B cell (primary cell): ENCODE measurements at regions not wholly inside any gene's neighbourhood (a gene's known extent, or its start where the extent isn't known, plus 50 kb on each side); places are given as distances from the start of the nearest gene placed in this dataset.

Experiments
- EZH2 ChIP-seq: IDR thresholded peaks from 2 replicates; pipeline ENCODE4 v1.6.1; 2012; ENCODE audit warnings: borderline replicate concordance, low read depth, mild to moderate bottlenecking, moderate library complexity, low read length; ENCODE audit not compliant: insufficient read depth, poor library complexity, severe bottlenecking
- TF ChIP-seq, protein P1 (sequence below): fragments of 200-600 bp; IDR thresholded peaks from one replicate; pipeline ENCODE4 v1.8.0; 2022; ENCODE audit warnings: antibody characterized with exemption, mild to moderate bottlenecking

DNA sequence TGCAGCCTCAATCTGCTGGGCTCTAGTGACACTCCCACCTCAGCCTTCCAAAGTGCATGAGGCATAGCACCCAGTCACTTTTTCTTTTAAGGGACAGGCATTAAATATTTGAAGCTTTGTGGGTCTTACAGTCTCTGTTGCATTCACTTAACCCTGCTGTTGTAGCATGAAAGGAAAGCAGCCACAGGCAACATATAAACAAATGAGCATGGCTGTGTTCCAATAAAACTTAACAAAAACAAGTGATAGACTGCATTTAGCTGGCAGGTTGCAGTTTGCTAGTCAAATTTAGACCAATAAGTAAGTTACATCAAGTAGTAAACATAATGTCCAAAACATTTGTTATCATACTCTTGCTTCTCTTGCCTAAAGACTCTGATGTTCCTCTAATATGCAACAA is 297.3 kb upstream of the MMADHC start:
- TF ChIP-seq, protein P1, sequence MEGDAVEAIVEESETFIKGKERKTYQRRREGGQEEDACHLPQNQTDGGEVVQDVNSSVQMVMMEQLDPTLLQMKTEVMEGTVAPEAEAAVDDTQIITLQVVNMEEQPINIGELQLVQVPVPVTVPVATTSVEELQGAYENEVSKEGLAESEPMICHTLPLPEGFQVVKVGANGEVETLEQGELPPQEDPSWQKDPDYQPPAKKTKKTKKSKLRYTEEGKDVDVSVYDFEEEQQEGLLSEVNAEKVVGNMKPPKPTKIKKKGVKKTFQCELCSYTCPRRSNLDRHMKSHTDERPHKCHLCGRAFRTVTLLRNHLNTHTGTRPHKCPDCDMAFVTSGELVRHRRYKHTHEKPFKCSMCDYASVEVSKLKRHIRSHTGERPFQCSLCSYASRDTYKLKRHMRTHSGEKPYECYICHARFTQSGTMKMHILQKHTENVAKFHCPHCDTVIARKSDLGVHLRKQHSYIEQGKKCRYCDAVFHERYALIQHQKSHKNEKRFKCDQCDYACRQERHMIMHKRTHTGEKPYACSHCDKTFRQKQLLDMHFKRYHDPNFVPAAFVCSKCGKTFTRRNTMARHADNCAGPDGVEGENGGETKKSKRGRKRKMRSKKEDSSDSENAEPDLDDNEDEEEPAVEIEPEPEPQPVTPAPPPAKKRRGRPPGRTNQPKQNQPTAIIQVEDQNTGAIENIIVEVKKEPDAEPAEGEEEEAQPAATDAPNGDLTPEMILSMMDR: no peak
- no peak for TF ChIP-seq EZH2
